Skin of body (tissue), 1 donor: ENCODE measurements at regions not wholly inside any gene's neighbourhood (a gene's known extent, or its start where the extent isn't known, plus 50 kb on each side); places are given as distances from the start of the nearest gene placed in this dataset.
"Not testable (repeated sequence)": the region's sequence is repeated elsewhere in the genome, so short reads cannot be mapped to it uniquely, and the experiment has no call there.

Experiments used
- DNase-seq: peaks from one replicate; lab custom pipeline; 2025; lab: John Stamatoyannopoulos, UW

- DNase-seq, result no peak
Measured at GRCh38 chr5:159781626-159782157, 134.6 kb upstream of the ADRA1B start.

GRCh38 chr5:159782197-159782994 is 133.9 kb upstream of the ADRA1B start:
- DNase-seq, result no peak

- no peak for DNase-seq
Measured at GRCh38 chr5:159782995-159783300, 133.3 kb upstream of the ADRA1B start.

- no peak for DNase-seq
Measured at GRCh38 chr5:159783726-159784247, 132.5 kb upstream of the ADRA1B start.

GRCh38 chr5:159784993-159785392 is 131.3 kb upstream of the ADRA1B start:
- DNase-seq, result no peak

- no peak for DNase-seq
Measured at GRCh38 chr5:159785656-159786055, 130.6 kb upstream of the ADRA1B start.

DNA sequence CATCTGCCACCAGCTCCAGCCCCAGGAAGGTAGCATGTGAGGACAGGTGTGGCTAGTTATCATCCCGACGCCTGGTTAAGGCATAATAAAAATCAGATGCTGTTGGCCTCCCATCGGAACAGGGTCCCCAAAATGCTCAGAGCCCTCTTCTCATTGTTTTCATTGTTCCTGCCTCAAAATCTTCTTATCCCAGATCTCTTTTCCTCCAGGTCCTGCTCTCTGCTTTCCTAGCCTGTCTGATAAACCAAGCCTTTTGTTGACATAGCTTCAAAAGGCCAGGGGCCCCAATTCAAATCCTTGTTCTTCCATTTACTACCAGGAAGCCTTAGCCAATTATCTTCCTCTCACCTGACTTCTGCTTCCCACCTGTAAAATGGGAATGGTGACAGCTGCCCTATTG is 130.1 kb upstream of the ADRA1B start:
- no peak for DNase-seq

GRCh38 chr5:159786901-159787691 is 129.2 kb upstream of the ADRA1B start:
- DNase-seq, result peak; percentile 54

DNA sequence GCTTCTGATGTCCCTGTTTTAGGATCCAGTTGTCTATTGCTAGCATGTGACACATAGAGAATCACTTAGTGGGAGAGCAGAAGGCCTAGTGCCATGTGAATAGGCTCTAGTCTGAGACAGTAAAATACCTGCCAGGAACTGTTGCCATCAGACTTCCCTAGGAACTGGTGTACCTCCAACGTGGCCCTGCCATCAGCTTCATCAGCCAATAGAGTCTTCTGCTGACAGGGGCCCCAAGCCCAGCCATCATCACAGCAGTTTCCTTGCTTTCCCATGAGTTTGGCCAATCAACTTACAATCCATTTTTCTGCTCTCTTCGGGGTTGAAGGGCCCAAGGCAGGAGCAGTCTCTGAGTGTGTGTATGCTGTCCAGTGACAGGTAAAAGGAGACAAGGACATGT is 128.4 kb upstream of the ADRA1B start:
- DNase-seq, result no peak

- no peak for DNase-seq
Measured at GRCh38 chr5:159788835-159789331, 127.4 kb upstream of the ADRA1B start.

DNA sequence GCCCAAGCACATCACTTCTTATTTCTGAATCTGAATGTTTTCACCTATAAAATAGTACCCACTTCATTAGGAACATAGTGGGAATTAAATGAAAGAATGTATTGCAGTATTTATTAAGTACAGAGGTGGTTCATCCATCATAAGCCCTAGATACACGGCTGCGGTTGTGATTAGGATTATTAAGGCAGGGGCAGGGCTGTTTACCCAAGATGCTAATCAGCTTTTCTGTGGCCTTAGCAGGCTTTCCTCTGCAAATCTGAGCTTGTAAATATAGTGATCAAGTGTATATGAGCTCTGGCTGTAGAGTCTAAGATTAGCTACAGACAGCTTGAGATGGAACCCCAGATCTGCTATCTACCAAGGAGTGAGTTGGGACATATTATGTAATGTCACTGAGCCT is 124.1 kb upstream of the ADRA1B start:
- no peak for DNase-seq

- DNase-seq, result no peak
Measured at GRCh38 chr5:159797261-159797970, 118.9 kb upstream of the ADRA1B start.

GRCh38 chr5:159799701-159800100 is 116.6 kb upstream of the ADRA1B start:
- no peak for DNase-seq

GRCh38 chr5:159800131-159800840 is 116.0 kb upstream of the ADRA1B start:
- no peak for DNase-seq

DNA sequence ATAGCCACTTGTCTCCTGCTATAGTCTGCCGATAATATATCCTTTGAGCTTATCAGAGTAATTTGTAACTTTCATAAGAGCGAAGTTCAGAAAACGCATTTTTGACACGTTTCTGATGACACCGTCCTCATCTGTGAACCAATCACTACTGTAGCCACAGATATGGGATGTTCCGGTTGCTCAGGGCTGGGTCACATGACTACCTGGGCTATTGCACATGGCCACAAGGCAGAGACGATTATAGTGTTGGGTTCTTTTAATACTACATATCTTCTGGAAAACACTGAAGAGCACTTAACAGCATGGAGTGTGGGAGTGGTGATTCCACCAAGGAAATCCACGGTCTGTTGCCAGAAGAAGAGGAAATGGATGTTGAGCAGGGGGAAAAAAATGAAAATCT is 115.0 kb upstream of the ADRA1B start:
- no peak for DNase-seq

- DNase-seq, result no peak
Measured at GRCh38 chr5:159802661-159803060, 113.6 kb upstream of the ADRA1B start.

DNA sequence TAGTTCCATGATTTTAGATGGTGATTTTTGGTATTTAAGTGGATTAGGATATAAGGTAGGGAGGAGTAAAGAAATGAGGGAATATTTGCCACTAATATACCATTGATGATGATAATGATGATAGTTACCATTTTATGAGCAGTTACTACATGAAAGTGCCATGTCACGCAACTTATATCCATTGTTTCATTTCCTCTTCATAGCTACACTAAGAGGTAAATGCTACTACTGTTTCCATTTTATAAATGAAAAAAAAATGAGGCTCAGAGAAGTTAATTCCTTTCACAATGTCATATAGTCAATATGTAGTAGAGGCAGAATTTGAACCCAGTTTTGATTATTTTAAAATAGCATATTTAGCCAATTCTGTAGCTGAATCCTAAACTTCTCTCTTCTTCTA is 112.2 kb upstream of the ADRA1B start:
- DNase-seq, result no peak

GRCh38 chr5:159805021-159805420 is 111.3 kb upstream of the ADRA1B start:
- peak; percentile 45 for DNase-seq

GRCh38 chr5:159807135-159807534 is 109.1 kb upstream of the ADRA1B start:
- not testable (repeated sequence) for DNase-seq

GRCh38 chr5:159807586-159807985 is 108.7 kb upstream of the ADRA1B start:
- DNase-seq, result no peak

DNA sequence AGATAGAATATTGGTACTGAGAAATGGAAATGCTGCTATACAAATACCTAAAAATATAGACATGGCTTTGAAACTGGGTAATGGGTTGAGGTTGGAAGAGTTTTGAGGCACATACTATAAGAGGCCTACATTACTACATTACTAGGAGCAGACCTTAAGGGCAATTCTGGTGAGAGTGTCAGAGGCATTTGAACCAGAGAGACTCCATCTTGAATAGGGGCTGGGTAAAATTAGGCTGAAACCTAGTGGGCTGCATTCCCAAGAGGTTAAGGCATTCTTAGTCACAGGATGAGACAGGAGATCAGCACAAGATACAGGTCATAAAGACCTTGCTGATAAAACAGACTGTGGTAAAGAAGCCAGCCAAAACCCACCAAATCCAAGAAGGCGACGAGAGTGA is 104.6 kb upstream of the ADRA1B start:
- no peak for DNase-seq
